GM12864 (cell line): ENCODE measurements at regions not wholly inside any gene's neighbourhood (a gene's known extent, or its start where the extent isn't known, plus 50 kb on each side); places are given as distances from the start of the nearest gene placed in this dataset.

Experiments used
- DNase-seq: peaks from one replicate; pipeline ENCODE4 v3.0.0-alpha.2; 2011; ENCODE audit warnings: low read depth
- H3K4me3 ChIP-seq: 2 replicates; pipeline ENCODE4 v1.5.1; 2011; ENCODE audit warnings: mild to moderate bottlenecking, low read depth, low read length, control low read depth
- TF ChIP-seq, protein P1 (sequence below): IDR thresholded peaks from 2 replicates; pipeline ENCODE4 v1.5.1; 2011; ENCODE audit warnings: low read depth, mild to moderate bottlenecking, moderate library complexity, low read length, control low read depth, inconsistent platforms; ENCODE audit errors: missing control alignments

DNA sequence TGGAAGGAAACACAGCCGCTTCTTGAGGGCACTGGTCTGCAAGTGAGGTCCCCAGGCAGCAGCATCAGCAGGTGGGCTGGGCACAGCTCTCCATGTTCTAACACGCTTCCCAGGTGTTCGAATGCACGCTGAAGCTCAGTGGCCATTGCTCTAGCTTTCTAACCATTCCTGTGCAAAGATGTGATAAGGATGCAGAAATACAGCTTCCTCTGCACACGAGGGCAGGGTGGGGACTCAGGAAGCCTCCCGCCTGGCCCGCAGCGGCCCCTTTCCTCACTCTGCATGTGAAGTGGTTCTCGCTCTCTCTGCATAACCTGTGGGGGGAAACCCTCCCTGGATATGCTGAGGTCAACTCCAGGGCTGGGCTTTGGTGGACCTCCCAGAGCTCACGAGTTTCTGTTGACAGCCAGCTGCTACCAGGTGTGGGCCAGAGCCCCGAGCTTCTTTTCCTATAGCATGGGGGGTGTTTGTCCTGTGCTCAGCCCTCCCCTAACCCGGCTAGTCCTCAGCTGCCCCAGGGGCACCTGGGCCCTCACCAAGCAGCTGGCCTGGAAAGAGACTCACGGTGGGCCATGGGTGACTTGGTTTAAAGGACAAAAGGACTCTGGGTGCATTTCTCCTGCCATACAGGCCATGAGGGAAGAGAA is 168.2 kb downstream of the TEX29 start:
- no peak overlapping the region for H3K4me3 ChIP-seq
- no peak for DNase-seq
- TF ChIP-seq, protein P1, sequence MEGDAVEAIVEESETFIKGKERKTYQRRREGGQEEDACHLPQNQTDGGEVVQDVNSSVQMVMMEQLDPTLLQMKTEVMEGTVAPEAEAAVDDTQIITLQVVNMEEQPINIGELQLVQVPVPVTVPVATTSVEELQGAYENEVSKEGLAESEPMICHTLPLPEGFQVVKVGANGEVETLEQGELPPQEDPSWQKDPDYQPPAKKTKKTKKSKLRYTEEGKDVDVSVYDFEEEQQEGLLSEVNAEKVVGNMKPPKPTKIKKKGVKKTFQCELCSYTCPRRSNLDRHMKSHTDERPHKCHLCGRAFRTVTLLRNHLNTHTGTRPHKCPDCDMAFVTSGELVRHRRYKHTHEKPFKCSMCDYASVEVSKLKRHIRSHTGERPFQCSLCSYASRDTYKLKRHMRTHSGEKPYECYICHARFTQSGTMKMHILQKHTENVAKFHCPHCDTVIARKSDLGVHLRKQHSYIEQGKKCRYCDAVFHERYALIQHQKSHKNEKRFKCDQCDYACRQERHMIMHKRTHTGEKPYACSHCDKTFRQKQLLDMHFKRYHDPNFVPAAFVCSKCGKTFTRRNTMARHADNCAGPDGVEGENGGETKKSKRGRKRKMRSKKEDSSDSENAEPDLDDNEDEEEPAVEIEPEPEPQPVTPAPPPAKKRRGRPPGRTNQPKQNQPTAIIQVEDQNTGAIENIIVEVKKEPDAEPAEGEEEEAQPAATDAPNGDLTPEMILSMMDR, result no peak

DNA sequence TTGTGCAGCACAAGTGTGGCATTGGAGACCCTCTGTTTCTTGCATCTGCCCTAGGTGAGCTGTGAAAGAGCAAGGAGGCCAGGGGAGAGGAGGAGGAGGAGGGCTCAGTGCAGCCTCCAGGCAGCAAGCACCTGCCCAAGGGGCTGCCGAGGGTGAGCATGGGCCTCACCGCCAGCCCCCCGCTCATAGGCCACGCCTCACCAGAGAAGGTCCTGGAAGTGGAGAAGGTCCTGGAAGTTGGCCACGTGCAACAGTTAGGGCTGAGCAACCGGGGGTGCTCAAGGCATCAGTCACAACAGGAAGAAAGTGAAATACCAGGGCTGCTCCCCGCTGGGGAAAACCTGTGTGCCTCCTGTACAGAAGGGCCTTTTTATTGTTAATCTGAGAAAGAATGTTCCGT is 168.9 kb downstream of the TEX29 start:
- TF ChIP-seq, protein P1, result no peak
- no peak for DNase-seq

DNA sequence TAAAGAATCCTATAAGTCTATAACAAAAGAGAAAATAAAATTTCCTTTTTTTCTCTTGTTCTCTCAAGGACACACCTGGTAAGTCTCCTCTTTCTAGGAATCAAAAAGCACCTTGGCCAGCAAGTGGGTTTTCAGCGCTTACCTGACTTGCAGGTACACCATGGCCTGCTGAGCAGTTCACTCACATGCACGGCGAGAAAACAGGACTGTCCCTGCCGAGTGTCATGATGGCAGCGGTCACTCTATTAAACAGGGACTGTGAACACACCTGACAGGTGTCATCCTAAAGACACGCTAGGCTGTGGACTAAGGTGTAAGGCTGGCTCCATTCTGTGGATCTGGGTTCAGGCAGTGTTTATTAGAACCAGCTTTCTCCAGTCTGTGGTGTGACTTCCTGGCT is 170.2 kb downstream of the TEX29 start:
- DNase-seq, result no peak
- TF ChIP-seq, protein P1, result no peak
- no peak overlapping the region for H3K4me3 ChIP-seq

More for the DNA sequence above, 168.9 kb downstream of the TEX29 start:
- H3K4me3 ChIP-seq, result no peak overlapping the region

DNA sequence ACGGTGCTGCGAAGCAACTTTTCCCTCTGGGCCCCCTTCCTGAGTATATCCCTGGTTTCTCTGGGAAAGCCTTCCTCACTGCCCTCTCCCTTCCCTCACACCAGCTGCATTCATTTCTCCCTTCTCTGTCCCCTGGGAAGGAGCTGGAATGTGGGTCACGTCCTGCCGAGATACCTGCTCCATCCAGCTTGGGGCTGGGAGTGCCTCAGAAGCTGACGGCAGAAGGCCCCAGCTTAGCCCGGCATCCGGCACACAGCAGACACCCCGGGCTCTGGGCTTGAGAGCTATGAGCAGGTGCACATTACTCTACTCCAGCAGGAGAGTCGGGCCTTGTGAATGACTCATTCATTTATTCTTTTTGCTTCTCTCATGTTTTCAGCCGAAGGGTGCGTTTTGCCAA is 170.6 kb downstream of the TEX29 start:
- TF ChIP-seq, protein P1, result no peak
- no peak for DNase-seq
- H3K4me3 ChIP-seq, result no peak overlapping the region

DNA sequence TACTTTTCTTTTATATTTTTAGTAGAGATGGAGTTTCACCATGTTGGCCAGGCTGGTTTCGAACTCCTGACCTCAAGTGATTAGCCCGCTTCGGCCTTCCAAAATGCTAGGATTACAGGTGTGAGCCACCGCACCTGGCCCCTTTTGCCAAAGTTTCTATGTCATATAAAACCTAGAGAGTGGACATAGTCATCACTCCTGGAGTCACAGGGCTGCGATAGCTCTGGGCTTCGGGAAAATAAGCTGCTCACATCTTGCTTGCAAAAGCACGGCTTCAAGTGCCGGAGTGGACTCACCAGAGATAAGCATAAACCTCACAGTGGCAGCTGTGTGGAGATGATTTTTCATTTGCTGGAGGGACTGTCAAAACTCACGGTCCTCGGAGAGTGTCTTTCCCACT is 171.2 kb downstream of the TEX29 start:
- H3K4me3 ChIP-seq, result no peak overlapping the region
- DNase-seq, result no peak
- TF ChIP-seq, protein P1, result no peak

DNA sequence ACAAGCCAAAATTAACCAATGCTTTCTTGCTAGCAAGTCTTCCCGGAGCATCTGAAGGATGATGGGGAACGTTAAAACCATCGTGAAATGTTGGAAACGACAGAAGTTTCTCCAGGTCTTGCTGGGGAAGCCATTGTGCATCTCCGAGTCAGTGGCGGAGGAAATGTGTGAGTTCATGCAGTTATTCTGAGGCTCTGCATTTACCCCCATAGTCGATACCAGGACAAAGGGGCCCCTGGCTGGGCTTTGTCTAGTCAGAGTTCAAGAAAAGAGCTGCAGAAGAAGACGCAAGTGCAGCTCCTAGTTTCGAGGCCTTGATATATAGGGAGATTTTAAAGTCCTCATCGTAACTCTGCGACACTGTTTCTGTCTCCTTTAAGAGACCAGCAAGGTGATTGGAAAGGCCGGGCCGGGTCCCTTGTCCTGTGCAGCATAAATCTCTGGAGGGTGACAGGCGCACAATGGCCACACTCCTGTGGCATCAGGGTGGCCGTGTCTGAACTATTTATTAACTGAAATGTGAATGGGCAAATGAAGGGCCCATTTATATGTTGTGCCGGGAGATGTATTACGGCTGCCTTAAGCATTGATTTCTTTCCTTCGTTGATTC is 172.0 kb downstream of the TEX29 start:
- DNase-seq, result no peak

More for the DNA sequence above, 172.0 kb downstream of the TEX29 start:
- no peak overlapping the region for H3K4me3 ChIP-seq
- TF ChIP-seq, protein P1, result no peak
